ENCODE measurements at regions not wholly inside any gene's neighbourhood (a gene's known extent, or its start where the extent isn't known, plus 50 kb on each side); places are given as distances from the start of the nearest gene placed in this dataset.

DNA sequence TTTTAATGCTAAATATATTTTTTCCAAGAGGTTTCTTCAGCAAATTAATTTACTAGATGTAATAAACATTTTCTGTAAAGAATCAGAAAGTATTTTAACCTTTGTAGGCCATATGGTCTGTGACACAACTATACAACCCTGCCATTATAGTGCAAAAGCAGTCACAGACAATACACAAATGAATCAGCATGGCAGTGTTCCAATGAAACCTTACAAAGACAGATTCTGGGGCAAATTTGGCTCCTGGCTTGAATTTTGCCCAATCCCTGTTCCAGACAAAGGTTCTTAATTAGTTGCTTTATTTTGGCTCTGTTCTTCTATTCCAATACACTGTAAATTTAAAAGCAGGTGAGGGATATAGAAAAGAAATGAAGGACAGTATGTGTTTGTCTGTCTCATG is 352.5 kb downstream of the C12orf50 start:
- TF ChIP-seq YY1 (IDR thresholded peaks at IDR 0.05; ENCODE audit: insufficient read depth, insufficient read length) (no peak), ZNF274 (IDR thresholded peaks at IDR 0.05; ENCODE audit: low read depth, low read length) (no peak)
